GM21723 (cell line): ENCODE measurements at regions not wholly inside any gene's neighbourhood (a gene's known extent, or its start where the extent isn't known, plus 50 kb on each side); places are given as distances from the start of the nearest gene placed in this dataset.
"Not testable (repeated sequence)": the region's sequence is repeated elsewhere in the genome, so short reads cannot be mapped to it uniquely, and the experiment has no call there.

Source experiments
- ATAC-seq: cut with Tn5 transposase; IDR thresholded peaks from one replicate; pipeline ENCODE4 v1.9.1; 2021; ENCODE audit warnings: mild to moderate bottlenecking, moderate library complexity; ENCODE audit not compliant: unreplicated experiment

DNA sequence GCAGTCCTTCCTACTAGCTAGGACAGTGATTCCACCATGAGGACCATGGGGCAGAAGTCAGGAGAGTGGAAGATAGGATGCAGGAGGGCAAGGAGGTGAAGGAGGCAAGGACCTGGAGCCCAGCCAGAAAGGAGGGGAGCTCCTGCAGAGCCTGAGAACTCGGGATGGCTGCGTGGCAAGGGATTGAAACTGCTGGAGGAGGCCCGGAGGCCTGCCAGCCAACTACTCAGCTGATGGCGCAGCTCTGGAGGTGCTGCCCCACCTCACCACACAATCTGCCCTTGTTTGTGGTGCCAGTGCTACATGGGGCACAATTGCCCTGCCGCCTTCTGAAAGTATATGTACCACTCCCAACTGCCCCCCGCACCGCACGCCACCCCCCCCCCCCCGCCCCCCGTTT, 307.3 kb upstream of the CHRNA7 start:
- ATAC-seq, result not testable (repeated sequence)

DNA sequence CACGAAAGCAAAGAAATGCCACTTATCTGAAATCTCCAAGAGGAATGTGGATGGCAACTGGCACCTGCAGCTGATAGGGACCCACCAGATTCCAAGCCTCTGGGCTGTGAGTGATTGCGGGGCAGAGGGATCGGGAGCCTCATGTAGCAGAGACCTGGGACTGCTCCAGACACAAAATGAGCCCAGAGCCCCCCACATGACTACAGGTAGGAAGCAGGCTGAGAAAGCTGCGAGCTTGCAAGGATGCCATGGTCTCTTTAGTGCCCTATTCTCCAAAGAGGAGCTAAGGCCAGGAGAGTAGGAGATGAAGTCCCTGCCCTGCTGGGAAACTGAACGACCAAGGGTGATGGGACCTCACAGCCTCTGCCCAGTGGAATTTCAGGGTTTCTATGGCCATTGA, 305.4 kb upstream of the CHRNA7 start:
- ATAC-seq, result not testable (repeated sequence)

GRCh38 chr15:31725619-31726018, 304.7 kb upstream of the CHRNA7 start:
- not testable (repeated sequence) for ATAC-seq

DNA sequence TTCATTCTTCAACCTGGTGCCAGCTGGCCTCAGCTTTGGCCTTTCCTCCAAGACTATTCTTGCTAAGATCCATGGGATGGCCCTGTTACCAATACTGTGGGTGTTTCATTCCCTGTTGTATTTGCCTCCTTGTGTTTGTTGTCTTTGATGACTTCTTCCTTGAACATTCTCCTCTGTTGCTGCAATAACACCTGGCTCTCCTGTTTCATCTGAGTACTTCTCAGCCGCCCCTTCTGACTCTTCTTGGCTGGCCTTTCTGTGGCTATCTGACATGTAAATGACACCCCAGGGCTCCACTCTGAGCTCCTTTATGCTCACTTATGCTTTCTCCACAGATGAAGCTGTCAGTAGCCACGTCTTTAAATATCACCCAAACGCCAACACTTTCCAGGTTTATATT, 302.7 kb upstream of the CHRNA7 start:
- ATAC-seq, result no peak

DNA sequence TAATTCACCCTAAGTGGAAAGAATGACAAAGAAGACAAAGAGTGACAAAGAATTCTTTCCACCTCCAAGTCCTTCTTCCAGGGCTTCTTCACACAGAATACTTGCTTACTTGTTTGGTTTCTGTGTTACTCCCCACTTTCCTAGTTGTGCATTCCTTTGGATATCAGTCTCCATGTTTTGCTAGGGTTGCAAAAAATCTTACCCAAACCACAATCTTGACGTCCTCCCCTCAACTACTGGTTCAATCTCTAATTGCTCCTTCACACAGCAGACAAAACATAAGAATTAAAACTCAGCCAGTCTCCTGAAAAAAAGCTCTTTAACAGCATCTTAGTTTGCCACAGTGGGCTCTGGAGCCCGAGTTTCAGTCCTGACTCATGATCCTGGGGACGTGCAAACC, 297.6 kb upstream of the CHRNA7 start:
- no peak for ATAC-seq

GRCh38 chr15:31733424-31733823, 296.9 kb upstream of the CHRNA7 start:
- ATAC-seq, result no peak

DNA sequence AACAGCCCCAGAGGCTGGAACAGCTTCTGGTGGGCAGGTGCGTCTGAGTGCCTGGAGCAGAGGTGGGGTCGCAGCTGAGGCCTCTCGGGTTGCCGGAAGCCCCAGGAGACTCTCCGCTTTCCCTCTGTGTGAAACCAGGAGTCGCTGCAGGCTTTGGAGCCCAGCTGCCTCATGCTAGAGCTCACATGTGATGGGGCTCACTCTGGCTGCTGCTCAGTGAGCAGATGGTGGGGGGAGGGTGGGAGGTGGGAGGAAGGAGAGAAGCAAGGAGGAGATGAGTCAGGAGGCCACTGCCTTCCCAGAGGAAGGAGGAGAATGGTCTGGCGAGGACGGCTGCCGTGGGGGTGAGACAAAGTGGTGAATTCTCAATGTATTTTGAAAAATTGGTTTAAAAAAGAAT, 290.1 kb upstream of the CHRNA7 start:
- ATAC-seq, result no peak

DNA sequence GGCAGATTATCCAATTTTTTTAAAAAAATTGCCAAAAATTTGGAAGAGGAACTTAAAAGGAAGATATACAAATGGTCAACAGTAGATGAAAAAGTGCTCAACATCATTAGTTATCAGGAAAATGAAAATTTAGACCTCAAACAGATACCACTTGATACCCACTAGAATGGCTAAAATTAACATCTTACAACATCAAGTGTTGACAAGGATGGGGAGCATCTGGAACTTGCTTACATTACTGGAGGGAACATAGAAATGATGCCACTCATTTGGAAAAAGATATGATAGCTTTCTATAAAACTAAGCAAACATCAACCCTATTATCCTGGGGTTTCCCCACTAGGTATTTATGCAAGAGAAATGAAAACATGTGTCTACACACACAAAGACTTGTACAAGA, 284.5 kb upstream of the CHRNA7 start:
- ATAC-seq, result no peak

DNA sequence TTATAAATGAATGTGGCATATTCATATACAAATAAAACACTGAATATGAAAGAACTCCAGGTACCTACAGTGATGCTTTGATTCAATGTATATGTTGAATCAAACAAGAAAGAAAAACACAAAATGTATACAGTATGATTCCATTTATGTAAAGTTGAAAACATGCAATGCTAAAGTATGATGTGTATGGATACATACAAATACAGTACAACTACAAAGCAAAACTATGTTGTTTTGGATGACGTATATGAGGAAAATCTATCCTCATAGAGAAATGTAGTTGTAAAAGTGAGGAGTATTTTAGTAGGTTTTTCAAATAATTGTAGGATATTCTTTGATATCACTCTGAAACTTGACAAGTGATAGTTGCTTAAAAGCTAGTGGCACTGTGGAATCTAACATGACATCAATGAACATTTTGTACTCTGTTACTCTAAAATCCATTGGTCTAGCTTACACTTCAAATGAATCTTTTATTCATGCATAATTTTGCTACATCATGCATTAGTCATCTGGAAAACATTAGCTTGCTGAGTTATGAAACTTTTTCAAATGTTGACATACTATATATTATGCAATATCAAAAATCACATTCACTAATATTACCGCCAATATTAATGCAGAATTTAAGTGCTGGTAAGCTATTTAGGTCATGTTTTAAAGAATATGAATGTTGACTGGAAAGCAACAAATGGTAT, 278.1 kb upstream of the CHRNA7 start:
- no peak for ATAC-seq

DNA sequence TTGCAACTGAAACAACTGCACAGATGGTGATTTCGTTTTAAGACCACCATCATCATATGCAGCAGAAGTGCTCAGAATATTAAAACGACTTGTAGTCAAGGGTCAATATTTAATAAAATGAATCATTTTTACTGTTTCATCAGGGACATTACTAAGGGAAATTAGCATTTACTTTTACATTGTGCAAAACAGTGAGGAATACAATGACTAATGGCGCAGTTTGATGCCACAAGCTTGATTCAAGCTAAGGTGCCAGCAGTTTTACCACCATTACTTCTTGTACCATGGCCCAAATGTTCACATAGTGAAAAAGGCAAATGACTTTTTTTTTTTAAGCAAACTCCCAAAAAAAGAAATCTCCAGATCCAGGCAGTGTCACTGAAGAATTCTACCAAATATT, 277.4 kb upstream of the CHRNA7 start:
- no peak for ATAC-seq

DNA sequence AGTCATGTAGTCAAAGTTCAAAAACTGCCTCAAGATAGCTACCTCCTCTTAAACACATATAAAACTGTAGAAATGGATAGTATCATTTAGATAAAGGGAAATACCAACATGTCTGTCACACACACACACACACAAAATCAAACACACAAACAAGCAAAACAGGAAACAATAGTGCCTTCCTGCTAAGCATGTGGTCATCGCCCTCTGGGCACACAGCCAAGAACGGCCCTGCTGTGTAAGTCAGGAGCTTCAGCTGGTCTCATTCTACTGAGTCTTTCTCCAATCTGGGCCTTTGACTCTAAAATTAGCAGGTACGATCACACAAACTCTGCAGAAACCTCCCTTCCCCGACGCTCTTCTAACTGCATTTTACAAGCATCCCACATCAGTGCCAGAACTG, 272.2 kb upstream of the CHRNA7 start:
- ATAC-seq, result no peak

DNA sequence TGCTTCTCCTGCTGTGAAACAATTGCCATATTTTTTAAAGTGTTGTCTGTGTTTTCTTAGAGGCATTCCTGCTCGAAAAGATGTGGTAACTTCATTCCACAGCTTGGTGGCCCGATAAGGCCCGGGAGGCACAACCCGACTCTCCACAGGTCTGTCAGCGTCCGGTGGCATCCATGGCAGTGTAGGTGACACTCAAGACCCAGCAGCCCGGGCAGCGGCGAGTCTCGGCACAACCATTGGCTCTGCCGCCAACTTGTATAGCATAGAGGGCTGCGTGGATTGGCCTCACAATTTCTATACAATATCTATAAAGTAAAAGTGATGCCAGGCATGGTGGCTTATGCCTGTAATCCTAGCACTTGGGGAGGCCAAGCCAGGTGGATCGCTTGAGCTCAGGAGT, 262.3 kb upstream of the CHRNA7 start:
- no peak for ATAC-seq

DNA sequence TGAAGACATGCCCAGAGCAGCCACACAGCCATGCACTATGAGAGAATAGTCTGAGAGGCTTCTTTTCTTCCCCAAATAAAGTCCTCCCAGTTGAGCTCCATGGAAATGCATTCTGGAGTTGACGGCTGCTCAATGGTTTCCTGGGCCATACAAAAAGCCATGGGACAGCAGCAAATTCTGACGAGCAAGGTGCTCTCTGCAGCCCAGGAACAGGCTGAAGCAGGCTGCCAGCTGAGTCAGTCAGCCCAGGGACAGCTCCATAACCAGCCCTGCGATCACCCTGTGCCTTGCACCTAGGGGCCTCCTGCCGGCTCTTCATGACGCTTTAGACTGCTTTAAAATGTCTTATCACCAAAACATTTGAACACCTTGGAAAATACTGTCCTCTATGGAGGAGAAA, 256.3 kb upstream of the CHRNA7 start:
- no peak for ATAC-seq

DNA sequence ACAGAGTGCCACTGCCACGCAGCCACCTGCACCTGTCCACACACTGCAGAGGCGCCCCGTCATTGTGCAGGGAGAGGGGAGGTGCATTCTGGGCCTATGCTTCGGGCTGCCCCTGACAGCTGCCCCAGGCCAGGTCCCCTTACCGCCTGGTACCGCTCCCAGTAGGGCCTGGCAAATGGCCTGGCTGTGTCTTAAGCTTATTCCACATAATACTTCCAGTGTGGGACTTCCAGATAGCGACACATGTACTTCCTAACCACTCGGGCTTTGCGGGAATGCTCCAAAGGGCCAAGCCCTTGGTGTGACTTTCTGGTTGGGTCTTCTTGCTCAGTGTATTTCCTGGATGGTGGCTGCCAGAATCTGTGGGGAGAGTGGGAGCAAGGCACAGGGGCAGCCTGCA, 254.3 kb upstream of the CHRNA7 start:
- no peak for ATAC-seq

DNA sequence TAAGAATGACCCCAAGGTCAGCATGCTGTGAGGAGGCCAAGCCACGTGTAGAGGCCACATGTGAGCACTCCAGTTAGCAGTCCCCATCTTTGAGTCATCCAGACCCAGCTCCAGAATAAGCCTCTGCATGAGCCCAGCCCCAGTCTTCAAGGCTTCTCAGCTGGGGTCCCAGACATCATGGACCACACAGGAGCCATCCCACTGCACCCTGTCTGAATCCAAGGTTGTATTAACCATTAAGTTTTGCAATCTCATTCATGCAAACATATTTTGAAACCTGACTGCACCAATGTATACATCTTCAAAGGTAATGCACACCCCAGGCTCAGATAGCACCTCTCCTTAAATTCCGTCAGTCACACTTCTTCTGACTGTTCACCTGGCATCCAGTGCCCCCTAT, 249.1 kb upstream of the CHRNA7 start:
- ATAC-seq, result no peak

- ATAC-seq, result no peak
Measured at GRCh38 chr15:31782016-31782783, 248.1 kb upstream of the CHRNA7 start.

DNA sequence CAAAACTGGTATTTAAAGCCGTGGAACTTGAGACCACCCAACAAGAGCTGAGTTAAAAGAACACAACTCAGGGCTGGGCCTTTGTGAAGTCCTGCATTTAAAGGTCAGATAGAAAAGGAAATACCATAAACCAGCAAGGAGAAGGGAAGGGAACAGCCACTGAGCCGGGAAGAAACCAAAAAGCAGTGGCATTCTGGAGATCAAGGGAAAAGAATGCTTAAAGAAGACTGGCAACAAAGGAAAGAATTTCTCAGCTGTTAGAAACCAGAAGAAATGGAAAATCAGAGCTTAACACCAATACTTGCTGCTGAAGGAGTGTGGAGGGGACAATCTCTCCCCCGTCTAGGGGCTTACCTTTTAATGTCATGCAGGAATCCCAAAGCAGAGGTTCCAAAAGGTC, 247.4 kb upstream of the CHRNA7 start:
- no peak for ATAC-seq

DNA sequence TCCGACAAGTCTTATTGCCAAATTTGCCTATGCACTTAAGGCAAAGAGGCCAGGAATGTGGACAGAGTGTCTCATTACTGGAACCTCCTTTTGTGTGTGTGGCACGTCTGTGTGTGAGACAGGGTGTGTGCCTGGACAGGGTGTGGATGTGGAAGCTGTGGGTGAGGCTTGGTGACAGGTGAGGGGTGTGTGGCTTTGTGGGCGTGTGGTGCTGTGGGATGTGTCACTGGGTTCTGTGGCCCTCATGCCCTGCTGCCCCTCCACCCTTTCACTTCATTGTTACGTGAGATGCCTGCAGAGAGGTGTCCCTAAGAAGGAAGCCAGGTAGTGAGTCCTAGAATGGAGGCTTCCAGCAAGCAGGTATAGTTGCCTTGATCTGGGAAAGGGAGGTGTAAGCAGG, 244.0 kb upstream of the CHRNA7 start:
- ATAC-seq, result no peak

DNA sequence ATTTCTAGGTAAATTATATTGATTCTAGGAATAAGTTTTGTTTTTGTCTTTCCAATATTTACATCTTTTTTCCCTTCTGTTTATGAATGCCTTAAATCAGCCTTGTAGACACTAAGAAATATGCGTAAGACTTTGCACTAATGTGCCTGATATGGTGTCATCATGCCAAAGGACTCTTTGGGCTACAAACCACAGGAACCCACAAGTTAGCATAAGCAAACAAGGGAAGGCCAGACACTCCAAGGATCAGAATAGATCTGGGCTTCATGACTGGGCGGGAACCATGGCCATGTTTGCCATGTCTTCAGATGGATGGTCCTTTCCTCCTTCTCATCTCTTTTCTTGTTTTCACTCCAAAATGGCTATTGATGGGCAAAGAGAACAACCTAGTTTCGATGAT, 242.2 kb upstream of the CHRNA7 start:
- ATAC-seq, result no peak

DNA sequence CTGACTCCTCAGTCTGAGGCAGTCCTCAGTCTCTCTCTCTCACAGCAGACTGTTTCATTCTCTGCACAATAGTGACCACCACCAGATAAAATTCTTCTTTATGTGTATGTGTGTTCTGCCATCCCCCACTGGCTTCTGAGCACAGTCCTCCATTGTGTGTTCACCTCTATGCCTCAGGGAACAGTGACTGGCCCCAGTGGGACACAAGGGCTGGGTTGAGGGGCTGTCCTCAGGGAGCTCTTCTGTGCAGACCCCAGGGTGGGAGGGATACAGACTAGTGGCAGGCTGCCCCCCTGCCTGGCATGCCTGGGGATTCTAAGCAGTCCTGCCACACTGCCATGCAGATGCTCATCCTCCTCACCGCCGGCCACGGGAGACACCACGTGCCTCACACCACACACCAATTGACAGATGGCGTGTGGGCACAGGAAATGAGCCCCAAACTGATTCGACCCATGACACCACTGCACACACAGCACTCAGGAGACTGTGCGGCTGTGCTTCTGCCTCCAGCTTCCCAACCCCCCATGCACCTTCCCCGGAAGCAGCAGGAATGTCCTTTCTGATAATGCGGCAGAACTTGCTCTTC, 237.6 kb upstream of the CHRNA7 start:
- ATAC-seq, result no peak

DNA sequence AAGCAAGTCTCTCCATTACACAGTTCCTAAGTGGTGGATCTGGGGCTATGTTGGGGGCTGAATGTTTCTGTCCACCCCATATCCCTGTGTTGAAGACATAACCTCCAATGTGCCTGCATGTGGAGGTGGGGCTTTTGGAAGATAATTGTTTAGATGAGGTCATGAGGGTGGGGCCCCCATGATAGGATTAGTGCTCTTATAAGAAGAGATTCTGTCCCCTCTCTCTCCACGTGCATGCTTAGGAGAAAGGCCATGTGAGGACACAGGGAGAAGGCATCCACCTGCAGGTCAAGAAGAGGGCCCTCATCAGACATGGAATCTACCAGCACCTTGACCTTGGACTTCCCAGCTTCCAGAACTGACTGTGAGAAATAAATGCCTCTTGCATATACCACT, 231.0 kb upstream of the CHRNA7 start:
- no peak for ATAC-seq

DNA sequence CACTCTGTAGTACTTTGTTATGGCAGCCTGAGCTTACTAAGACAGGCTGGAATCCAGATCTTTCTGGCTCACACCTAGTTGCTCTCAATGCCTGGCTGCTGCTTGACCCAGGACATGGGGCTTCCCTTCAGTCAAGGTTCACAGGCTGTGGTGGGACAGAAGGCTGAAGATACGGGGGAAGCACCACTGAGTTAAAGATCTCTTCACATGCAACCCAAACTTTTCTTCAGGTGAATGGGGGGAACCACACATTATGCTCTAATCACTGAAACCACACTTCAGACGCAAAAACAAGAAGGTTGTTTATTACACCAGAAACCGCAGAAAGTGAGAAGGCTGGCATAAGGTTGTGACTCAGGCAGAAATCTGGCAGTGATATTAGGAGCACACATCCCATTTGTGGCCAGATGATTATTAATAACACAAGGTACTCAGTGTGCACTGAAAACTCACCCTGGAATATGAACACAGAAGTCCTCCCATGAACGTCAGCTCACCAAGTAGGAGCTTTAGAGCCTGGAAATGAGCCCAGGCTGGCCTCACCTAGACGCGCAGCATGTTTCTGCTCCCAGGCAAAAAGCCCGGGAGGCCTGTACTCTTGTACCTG, 230.5 kb upstream of the CHRNA7 start:
- ATAC-seq, result peak; percentile 79
